ENCODE measurements at regions not wholly inside any gene's neighbourhood (a gene's known extent, or its start where the extent isn't known, plus 50 kb on each side); places are given as distances from the start of the nearest gene placed in this dataset.
A peak's percentile ranks its signal among the peaks of the same experiment; 100 is the strongest.

- Histone ChIP-seq H3K4me3 (no peak overlapping the region), H3K9me3 (no peaks in the 10 kb centered on the region), H3K36me3 (no peaks in the 10 kb centered on the region), H3K4me1 (no peaks in the 10 kb centered on the region), H3K27me3 (no peaks in the 10 kb centered on the region), H3K27ac (no peak overlapping the region)
- ATAC-seq (peak; percentile 46 to 83 (median 55)), DNase-seq (no peak)
- 27% methylated on average over 1 of the region's 3 CpGs for WGBS (ENCODE audit: insufficient coverage, low coverage, low lambda C conversion rate, missing lambda C conversion rate)
- intact Hi-C loops (cut with DNase I) = no loop called here
- no peak for TF ChIP-seq CTCF (IDR thresholded peaks at IDR 0.05)
- TF ChIP-seq POLR2A (IDR thresholded peaks at IDR 0.05) = no peak
Measured at GRCh38 chr10:69728335-69728870, 73.3 kb upstream of the COL13A1 start.

- Histone ChIP-seq H3K36me3 (no peaks in the 10 kb centered on the region), H3K4me1 (no peaks in the 10 kb centered on the region), H3K27me3 (no peaks in the 10 kb centered on the region), H3K27ac (no peak overlapping the region), H3K9me3 (no peaks in the 10 kb centered on the region), H3K4me3 (no peak overlapping the region)
- DNase-seq (no peak), ATAC-seq (no peak)
- 81% methylated on average over 7 of the region's 12 CpGs for WGBS (ENCODE audit: insufficient coverage, low coverage, low lambda C conversion rate, missing lambda C conversion rate)
- intact Hi-C loops (cut with DNase I) = no loop called here
- no peak for TF ChIP-seq CTCF (IDR thresholded peaks at IDR 0.05)
Measured at GRCh38 chr10:69729326-69730048, 72.2 kb upstream of the COL13A1 start.

- ATAC-seq = no peak
- no peak for DNase-seq
Measured at GRCh38 chr10:69730251-69731156, 71.2 kb upstream of the COL13A1 start.

GRCh38 chr10:69731184-69731583 is 70.5 kb upstream of the COL13A1 start:
- Histone ChIP-seq H3K36me3 (no peaks in the 10 kb centered on the region), H3K9me3 (no peaks in the 10 kb centered on the region), H3K4me3 (no peak overlapping the region), H3K4me1 (no peaks in the 10 kb centered on the region), H3K27me3 (no peaks in the 10 kb centered on the region), H3K27ac (no peak overlapping the region)
- no peak for TF ChIP-seq POLR2A (IDR thresholded peaks at IDR 0.05)
- TF ChIP-seq CTCF (IDR thresholded peaks at IDR 0.05) = no peak
- no CpG with 5 or more reads among the region's 3 CpGs for WGBS (ENCODE audit: insufficient coverage, low coverage, low lambda C conversion rate, missing lambda C conversion rate)
- no peak for ATAC-seq
- intact Hi-C loops (cut with DNase I) = no loop called here
- DNase-seq = no peak

More at GRCh38 chr10:69730251-69731156, 71.2 kb upstream of the COL13A1 start:
- Histone ChIP-seq H3K4me1 (no peaks in the 10 kb centered on the region), H3K9me3 (no peaks in the 10 kb centered on the region), H3K4me3 (no peak overlapping the region), H3K36me3 (no peaks in the 10 kb centered on the region), H3K27me3 (no peaks in the 10 kb centered on the region), H3K27ac (no peak overlapping the region)
- TF ChIP-seq POLR2A (IDR thresholded peaks at IDR 0.05) (no peak), CTCF (IDR thresholded peaks at IDR 0.05) (no peak)
- intact Hi-C loops (cut with DNase I) = no loop called here
- WGBS (ENCODE audit: insufficient coverage, low coverage, low lambda C conversion rate, missing lambda C conversion rate) = 54% methylated on average over 3 of the region's 16 CpGs

Measured in right lobe of liver (tissue), 6 donors.